NCI-H146 (cell line): ENCODE measurements at regions not wholly inside any gene's neighbourhood (a gene's known extent, or its start where the extent isn't known, plus 50 kb on each side); places are given as distances from the start of the nearest gene placed in this dataset.

Source experiments
- DNase-seq: peaks from one replicate; lab custom pipeline; 2025; lab: John Stamatoyannopoulos, UW

DNA sequence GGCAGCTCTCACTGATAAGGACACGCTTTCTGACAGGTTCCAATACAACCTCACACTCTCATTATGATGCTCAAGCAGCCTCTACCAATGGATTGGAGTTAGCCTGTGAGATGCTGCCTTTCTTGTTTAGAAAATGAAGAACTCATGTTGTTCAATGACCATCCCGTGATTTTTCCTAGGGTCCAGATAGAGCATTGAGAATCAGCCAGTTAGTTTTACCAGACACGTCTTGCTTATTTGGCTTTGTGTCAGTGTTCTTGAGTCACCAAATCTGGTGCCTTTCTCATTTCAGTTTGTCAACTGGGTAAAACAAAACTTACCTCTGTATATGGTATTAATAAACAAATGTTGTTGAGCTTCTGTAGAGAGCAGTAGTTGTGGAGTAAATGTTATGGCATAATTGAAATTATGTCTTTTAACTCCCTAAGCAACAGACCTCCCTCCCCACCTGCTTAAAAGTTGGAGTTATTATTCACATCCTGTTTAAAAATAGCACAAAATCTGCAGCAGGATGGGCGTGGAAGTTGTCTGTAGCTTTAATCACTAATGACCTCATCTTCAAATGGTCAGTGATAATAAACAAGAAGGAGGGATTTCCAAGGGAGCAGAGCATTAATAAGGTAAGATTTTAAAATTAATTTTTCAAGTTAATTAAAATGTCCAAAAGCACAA is 167.3 kb downstream of the HRH4 start:
- DNase-seq = no peak

DNA sequence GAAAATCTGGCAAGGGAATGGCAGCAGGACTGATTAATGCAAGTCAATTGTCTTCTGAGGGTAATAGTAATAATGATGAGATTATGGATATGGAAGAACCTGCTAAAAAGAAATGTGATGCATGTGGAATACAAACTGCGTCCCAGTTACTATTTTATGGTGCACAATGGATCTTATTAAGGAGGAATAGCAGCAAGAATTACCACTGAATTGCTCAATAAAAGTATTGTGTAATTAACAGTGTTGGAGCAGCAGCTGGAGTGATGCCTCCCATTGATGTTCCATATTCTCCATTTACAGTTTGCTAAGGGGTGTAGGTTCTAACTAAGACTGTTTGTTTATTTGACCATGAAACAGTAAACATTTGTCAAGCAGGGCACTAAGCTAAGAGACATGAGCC is 167.9 kb downstream of the HRH4 start:
- no peak for DNase-seq

DNA sequence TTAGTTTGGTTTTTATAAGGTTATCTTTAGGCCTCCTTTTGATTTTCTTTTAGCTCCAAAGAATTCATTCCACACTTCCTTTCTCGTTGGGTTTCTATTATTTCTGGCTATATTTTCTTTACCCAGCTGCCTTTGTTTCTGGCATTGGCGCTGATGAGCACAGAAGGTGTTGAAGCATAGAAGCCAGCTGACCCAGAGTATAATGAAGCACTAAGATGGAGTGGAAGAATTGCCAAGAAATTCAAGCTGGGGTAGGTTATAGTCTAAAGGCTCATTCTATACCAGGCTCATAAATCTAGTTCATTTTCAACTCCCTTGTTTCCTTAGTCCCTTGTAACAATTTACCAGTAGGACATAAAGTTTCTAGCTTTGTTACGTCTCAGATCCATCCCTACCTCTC is 169.5 kb downstream of the HRH4 start:
- DNase-seq = no peak

DNA sequence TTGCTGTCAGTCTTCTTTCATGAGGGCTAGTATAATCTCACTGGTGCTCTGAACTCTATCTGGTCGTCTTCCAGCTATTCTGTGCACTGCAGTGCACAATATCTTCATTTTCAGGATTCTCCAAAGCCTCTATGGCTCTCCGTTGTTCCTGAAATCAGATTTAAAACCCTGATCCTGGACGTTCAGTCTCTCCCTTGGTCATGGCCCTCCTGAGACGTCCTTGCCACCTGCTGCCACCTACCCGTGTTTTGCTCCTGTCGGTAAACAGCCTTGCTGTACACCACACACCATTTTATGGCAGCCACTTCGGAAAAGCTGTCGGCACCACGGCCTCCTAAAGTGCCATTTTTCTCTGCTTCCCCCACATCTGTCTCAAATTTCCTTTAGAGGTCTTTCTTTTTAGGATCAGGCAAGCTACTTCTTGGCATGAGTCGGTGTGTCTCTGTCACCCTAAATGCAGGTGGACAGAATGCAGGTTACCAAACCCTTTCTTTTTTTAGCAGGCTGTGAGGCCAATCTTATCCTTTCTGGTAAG is 170.0 kb downstream of the HRH4 start:
- no peak for DNase-seq

DNA sequence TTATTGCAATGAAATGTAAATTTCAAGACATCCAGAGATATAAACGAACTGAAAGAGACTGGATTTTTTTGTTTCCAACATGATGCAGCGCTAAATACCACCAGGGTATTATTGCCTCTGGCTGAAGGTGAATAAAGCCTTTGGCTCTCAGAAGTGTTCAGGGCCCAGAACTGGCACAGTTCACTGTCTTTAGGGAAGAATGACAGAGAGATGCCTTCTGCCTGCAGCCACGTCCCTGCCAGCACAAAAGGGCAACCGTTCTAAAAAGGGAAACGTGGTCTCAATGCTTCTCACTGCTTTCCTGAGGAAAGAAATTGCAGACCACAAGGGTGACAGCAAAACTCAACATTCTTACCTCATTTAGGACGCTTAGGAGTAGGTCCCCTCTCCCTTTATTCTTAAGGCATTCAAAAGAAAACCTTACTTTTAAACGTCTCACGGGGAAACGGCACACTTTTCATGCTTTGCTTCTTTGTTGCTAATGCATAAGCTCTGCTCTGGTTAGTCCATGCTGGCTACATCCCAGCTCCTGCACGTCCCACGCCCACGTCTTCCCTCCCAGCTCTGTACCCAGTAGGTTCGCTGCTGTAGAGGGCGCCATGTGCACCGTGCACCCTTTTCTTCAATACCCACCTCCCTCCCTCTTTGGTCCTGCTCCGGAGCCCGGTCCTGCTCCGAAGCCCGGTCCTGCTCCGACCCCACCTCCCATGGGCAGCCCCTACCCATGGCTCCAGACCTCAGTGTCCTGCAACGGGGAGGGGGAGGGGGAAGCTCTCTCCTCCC is 171.0 kb downstream of the HRH4 start:
- no peak for DNase-seq

DNA sequence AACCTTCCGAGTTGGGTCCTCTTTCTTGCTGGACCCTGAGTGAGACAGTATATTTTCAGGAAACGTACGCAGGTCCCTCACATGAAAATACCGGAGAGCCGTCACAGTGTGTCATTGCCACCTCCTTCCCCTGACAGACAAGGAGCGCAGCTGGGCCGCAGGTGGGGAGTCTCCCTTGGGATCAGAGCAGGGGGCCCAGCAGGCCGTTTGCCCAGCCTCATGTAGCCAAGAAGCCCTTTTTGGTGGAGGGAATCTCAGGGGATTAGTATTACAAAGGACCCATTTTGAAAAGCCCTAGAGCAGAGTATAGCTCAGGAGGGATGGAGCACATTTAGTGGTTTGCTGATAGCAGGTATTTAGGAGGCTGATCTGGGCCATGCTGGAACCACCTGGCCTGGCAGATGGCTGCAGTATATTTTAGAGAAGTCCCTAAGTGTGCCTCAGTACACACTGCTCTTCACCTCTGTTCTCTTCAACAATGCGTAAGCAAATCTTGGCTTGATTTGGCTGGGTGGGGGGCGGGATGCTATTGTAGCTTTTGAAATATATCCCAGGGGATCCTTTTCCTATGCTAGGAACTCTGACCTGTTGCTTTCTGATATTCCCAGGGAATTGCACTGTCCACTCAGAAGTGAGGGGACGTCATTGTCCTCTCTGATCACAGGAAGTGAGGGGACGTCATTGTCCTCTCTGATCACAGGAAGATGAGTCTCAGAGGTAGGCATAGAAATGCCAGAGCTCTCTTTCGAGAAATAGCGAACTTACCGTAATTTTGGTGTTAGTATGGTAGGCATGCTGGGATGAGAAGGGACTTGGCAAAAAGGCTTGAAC is 171.9 kb downstream of the HRH4 start:
- DNase-seq = no peak

DNA sequence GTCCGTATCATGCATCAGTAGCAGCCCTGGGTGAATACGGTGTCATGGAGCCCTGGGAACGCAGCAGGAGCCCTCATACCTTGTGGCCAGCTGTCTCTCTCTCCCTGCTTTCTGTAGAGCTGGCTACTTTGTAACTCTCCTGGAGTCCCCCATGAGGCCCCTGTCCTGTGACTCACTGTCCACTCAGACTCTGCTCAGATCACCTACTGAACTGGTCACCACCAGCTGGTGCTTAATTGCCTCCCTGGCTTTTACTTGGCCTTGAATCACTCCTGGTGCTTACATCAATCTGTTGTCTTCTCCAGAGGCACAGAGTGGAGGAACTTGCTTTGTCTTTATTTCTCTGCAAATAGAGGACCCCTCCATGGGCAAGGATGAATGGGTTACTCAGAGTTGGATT is 172.7 kb downstream of the HRH4 start:
- DNase-seq = no peak

DNA sequence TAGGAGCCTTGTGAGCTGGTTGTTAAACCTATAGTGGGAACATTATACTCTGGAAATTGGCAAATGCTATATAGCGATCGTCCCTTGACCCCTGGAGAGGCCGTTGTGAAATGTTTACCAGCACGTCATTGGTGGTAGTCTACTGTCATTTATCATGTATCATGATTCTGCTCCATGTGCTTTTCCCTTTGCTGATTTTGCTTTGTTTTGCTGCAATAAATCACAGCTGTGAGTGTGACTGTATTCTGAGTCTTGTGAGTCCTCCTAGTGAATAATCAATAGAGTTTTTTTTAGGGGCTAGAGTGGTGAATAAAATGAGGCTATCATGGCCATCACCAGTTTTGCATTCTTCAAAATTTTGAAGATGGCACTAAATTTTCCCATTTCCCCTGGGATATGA is 189.1 kb downstream of the HRH4 start:
- DNase-seq = no peak

DNA sequence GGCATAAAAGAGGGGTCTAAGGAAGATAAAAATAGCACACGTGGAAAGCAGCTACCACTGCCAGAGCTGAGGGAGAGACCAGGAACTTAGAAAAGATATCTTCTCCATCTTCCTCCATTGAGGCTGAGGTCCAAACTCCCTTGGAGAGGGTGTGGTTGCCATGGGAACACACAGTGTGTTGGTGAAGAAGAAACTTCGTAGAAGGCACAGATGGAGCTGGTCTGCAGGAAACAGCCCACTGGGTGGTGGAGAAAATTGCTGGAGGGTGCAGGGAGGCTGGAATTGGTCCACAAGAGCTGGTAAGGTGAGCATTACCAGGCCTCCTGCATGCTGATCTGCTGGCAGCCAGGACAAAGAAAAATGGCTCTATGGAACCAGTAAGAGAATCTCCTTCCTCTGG is 191.0 kb downstream of the HRH4 start:
- no peak for DNase-seq

DNA sequence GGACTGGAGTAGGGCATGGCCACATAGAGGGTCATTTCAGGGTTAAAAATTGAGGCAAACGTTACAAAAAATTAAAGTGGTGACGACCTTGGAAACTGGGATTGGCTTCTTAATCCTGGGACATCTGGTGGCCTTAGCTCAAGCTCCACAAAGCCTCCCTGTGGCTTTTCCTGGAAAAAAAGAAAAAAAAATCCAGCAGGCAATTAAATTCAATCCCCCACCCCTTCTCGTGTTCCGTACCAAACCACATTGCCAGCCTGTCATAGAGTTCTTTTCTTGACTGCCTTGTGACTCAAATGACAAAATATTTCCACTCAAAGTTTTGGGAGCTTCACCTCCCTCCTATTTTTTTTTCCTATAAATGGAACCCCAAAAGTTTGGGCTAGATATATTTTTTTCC is 195.6 kb downstream of the HRH4 start:
- DNase-seq = no peak

DNA sequence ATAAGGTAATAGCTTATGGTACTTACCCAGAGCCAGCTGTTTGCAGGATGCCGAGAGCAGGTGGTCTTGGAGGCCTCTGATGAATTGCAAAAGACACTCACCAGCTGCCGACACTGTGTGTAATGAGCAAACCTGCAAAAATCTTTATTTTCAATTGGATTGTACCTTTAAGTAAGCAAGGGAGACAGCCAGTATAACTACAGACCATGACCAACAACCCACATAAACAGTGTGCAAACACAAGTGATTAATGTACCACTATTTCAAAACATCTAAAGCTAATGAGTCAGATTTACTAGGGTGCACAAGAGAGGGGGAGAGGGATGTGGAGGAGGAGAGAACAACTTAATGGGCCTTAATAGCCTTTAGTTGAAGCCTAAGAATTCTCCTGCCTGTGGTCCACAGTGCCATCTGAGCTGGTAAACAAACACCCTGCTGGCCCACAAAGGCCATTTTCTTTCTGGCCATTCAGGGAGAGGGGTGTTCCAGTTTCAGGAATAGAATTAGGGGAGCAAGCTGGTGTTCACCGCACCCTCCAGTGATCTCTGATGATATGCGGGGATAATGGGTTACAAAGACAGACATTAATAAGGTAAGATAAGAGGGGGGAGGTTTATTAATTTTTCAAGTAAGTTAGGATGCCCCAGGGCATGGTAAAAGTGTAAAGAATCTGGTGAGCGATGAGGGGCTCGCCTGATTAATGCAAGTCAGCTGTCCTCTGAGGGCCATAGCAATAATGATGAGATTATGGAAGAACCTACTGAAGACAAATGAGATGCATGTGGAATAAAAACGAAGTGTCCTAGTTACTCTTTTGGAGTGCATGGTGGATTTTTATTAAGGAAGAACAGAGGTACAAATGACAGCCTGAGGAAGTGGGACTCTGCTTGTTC is 196.4 kb downstream of the HRH4 start:
- DNase-seq = no peak

DNA sequence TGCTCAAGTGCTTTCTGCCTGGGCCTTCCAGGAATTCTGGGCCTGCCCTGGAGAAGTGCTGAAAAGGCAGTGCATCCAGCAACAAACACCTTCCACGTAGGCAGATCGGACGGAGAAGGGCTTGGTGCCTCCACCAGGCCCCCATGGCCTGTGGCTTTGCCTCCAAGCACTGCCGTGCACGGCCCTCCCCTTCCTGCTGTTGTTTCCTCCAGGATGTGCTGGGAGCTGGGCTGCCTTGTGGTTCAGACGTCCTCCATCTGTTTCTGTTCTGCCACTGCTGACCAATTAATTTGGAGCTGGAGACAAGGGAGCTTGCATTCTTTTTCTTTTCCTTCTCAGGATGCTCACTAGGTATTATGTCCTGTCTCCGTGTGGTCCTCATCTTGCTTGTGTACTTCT is 197.0 kb downstream of the HRH4 start:
- no peak for DNase-seq

DNA sequence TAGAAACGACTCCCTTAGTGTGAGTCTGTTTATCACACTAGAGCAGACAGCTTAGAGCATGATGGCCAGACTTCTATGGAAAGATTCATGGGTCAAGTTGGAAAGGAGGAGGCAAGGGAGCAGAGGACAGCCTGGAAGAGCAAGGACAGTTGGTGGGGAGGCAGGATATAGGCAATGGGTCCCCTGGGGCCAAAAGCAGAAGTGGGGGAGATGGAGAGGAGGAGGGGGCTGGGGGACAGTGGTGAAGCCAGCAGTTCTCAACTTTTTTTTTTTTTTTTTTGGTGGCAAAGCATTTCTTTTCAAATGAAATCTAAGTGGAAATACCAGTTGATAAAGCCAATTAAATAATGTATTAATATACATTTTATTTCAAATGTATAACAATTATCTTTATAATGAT is 197.9 kb downstream of the HRH4 start:
- no peak for DNase-seq

DNA sequence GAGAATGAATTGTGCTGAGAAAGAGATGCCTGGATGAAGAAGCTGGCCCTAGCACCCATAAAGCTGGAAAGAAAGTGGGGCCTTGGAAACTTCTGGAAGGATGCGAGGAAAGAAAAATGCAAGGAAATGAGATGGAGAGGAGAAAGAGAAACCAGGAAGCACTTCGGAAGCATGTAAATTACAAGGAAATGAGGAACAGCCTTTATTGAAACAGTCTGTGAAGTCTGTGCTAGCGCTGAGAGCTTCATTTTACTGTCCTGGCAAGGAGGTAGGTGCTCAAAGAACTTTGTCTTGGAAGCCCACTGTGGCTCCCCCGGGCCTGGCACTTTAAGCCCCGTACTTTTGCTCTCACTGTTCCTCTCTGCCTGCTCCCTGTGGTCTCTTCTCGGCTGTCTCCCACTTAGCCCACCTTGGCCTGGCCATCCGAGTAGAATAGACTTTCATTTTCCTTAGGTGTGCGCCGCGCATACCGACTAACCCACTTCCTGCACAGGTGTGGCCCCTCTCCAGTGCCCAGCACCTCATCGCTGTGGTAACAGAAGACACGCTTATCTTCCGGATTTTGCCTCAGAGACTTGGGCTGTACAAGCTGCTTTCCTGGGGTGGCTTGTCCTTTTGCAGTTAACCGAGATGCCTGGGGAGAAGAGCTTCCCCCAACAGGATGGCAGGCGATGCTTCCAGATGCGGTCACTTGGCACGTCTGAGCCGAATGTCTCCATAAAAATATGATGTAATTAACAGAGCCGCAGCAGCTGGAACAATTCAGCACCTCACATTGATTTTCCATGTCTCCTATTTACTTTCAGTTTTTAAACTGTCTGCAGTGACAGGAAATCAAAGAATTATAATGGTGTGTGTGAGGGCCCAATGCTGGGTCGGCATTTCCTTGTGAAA is 199.6 kb downstream of the HRH4 start:
- no peak for DNase-seq

DNA sequence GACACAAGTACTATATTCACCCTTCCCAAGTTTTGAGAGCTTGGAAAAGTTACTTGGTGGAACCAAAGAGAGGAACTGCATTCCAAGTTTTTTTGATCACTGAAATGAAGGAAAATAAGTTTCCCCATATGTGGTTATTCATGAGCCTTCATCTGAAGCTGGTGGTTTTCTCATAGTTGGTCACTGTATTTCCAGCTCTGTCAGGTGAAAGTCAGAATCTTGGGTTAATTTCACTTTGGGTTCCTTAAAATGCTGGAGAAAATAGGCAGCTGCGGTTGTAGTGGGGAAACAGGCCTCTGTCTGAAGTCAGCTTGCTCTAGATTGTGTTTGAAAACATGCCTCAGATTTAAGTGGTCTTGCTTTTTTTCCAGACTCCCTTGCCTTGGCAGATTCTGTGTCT is 200.5 kb downstream of the HRH4 start:
- DNase-seq = no peak

DNA sequence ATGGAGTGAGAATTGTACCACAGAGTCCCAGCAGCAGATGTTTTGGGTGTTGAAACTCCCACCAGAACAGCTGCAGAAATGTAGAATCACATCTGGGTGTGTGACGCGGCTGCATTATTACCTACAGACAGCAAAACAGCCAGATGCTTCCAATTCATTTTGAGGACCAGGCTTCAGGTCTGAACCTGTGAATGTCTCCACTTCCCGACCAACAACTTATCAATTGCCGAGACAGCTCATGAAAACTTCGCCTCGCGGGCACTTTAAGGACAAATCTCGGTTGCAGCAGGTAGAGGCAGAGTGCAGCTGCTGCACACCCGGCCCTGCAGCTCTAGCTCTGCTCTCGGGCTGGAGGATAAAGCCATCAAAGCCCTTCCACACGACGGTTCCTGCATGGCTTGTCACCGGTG is 202.0 kb downstream of the HRH4 start:
- no peak for DNase-seq

DNA sequence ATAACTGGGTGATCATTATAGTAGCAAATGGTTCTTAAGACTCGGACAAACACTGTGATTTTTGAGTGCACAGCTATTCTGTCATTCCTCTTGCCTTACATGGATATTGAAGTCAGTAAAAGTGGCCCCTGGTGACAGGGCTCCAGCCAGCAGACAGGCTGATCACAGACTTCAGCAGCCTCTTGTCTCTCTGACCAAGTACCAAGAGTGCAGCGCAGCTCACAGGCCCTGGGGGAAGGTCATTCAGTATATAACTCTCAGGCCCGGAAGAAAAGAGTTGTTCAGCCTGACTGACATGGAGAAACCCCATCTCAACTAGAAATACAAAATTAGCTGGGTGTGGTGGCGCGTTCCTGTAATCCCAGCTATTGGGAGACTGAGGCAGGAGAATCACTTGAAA is 202.6 kb downstream of the HRH4 start:
- DNase-seq = no peak

DNA sequence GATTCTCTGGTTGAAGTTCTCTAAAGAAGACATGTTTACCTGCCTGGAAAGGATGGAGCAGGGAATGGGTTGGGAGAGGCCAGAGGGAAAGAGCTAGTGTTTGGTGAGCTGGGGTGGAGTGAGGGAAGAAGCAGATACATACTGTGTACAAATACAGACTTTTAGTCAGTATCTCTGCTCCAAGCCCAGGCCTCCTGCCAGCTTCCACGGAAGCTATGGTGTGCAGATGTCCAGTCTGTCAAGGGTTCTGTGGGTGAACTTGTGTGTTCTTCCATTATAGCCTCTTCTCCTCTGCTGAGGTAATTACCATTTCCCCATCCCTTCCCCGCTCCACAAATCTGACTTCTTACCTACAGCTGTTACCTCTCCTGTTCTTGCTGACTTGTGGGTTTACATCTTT is 208.6 kb downstream of the HRH4 start:
- DNase-seq = no peak

DNA sequence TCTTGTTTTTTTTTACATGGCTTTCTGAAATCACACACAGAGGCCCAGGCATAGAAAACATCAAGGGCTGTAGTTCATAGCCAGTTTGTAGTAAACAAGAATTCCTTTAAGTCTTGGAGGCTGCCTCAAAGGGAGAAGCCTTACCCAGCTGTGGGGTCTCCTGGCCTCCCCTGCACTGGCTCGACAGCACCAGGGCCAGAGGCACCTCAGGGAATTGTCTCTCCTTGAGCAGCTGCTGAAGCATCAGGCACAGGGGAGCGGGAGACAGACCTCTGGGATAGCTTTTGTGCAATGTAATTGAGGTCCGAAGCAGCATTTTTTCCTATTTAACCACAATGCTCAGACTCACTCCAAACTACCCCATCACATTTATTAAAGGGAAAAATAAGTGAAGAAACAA is 209.1 kb downstream of the HRH4 start:
- no peak for DNase-seq

DNA sequence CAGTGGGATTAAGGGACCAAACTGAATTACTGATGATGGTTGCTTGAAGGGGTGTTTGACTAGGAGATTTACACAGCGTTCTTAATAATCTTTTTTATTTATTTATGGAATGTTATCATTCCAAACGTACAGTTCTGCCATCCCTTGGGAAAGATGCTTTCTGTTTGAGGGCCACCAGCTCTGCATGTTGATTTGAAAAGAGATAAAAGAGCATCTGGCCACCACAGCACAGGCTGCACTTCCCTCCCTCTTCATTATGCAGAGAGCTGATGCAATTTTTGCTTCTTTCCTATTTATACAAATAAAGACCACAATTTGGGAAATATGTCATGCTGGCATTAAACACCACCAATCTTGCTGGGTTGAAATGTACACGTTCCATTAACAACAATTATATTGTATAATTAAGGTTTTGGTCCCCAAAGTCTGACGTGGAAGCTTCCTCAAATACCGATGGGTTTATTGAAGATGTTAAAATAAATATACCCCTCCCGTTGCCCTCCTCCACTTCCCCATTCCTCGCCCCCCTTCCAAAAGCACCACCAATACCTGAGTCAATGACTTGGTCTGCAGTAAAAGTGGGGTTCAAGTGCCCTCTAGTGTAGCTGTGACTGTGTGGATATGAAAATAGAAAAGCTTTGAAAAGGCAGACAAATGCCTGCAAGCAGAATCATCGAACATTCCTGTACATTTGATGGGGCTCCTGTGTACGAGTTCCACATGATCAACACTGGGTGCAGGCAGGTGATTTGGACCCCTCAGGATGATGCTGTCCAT is 211.9 kb downstream of the HRH4 start:
- DNase-seq = no peak
